Caco-2 (cell line): ENCODE measurements at regions not wholly inside any gene's neighbourhood (a gene's known extent, or its start where the extent isn't known, plus 50 kb on each side); places are given as distances from the start of the nearest gene placed in this dataset.

Experiments used
- BruUV-seq: library from RNA; stranded (reverse); fragments of 400-500 nt; replicated peaks from 2 replicates; lab custom pipeline; 2021; lab: Mats Ljungman, UMichigan
- CTCF ChIA-PET: fragments of 300-600 bp; sonication (Branson Sonifier 250); formaldehyde crosslinking; loops from one replicate; lab custom pipeline; 2022; ENCODE audit warnings: antibody characterized with exemption; lab: Charles Lee
- POLR2A ChIA-PET: fragments of 300-600 bp; sonication (Branson Sonifier 250); formaldehyde crosslinking; loops from one replicate; lab custom pipeline; 2022; ENCODE audit warnings: antibody characterized with exemption; lab: Charles Lee
- DNase-seq, 2 experiments: peaks; one replicate each; pipeline versions ENCODE4 v3.0.0 to v3.0.0-alpha.2; 2020 to 2022
- H3K27me3 ChIP-seq: replicated peaks from 2 replicates; pipeline ENCODE4 v1.6.0; 2011; ENCODE audit warnings: low read length; ENCODE audit not compliant: control insufficient read depth, insufficient read depth
- H3K36me3 ChIP-seq: 2 replicates; pipeline ENCODE4 v1.5.1; 2011; ENCODE audit warnings: low read length; ENCODE audit not compliant: control insufficient read depth, insufficient read depth
- H3K4me1 ChIP-seq: fragments of 250-450 bp; sonication (Bioruptor Pico); 2 replicates; pipeline ENCODE4 v1.5.1; 2020; ENCODE audit warnings: mild to moderate bottlenecking
- H3K4me3 ChIP-seq: 2 replicates; pipeline ENCODE4 v1.5.1; 2011; ENCODE audit warnings: low read depth, mild to moderate bottlenecking, control low read depth, low read length
- H3K9me3 ChIP-seq: fragments of 250-450 bp; sonication (Bioruptor Pico); 2 replicates; pipeline ENCODE4 v1.5.1; 2020; ENCODE audit warnings: mild to moderate bottlenecking, moderate library complexity
- H3K27ac Mint-ChIP-seq: one replicate; pipeline ENCODE4 v1.8.0; 2022; ENCODE audit warnings: mixed read lengths; ENCODE audit not compliant: unreplicated experiment
- H3K27me3 Mint-ChIP-seq: one replicate; pipeline ENCODE4 v1.8.0; 2022; ENCODE audit warnings: mixed read lengths; ENCODE audit not compliant: insufficient read depth, unreplicated experiment
- H3K36me3 Mint-ChIP-seq: one replicate; pipeline ENCODE4 v1.8.0; 2022; ENCODE audit warnings: mild to moderate bottlenecking, mixed read lengths; ENCODE audit not compliant: insufficient read depth, unreplicated experiment
- H3K4me1 Mint-ChIP-seq: one replicate; pipeline ENCODE4 v1.8.0; 2022; ENCODE audit warnings: low read depth, mixed read lengths; ENCODE audit not compliant: unreplicated experiment
- H3K4me3 Mint-ChIP-seq: one replicate; pipeline ENCODE4 v1.8.0; 2022; ENCODE audit warnings: mild to moderate bottlenecking, moderate library complexity, mixed read lengths; ENCODE audit not compliant: unreplicated experiment
- H3K9me3 Mint-ChIP-seq: one replicate; pipeline ENCODE4 v1.8.0; 2022; ENCODE audit warnings: mixed read lengths; ENCODE audit not compliant: unreplicated experiment
- intact Hi-C: fragments of 100-400 bp; cut with micrococcal nuclease; formaldehyde crosslinking; loops from one replicate; pipeline ENCODE4 v1.10.0; 2022; ENCODE audit not compliant: unreplicated experiment
- TF ChIP-seq, protein P1 (sequence below), 2 experiments: fragments of 200-600 bp in 1 of 2; IDR thresholded peaks; 1 replicate in 1 of 2; 2 replicates in 1 of 2; pipeline versions ENCODE4 v1.5.1 to v1.8.0; 2011 to 2022; ENCODE audit warnings: antibody characterized with exemption in 1 of 2, control low read depth in 1 of 2, inconsistent platforms in 1 of 2, low read depth in 1 of 2, low read length in 1 of 2, mild to moderate bottlenecking in 1 of 2, moderate library complexity in 1 of 2; ENCODE audit not compliant: insufficient read depth in 1 of 2, severe bottlenecking in 1 of 2, unreplicated experiment in 1 of 2

DNA sequence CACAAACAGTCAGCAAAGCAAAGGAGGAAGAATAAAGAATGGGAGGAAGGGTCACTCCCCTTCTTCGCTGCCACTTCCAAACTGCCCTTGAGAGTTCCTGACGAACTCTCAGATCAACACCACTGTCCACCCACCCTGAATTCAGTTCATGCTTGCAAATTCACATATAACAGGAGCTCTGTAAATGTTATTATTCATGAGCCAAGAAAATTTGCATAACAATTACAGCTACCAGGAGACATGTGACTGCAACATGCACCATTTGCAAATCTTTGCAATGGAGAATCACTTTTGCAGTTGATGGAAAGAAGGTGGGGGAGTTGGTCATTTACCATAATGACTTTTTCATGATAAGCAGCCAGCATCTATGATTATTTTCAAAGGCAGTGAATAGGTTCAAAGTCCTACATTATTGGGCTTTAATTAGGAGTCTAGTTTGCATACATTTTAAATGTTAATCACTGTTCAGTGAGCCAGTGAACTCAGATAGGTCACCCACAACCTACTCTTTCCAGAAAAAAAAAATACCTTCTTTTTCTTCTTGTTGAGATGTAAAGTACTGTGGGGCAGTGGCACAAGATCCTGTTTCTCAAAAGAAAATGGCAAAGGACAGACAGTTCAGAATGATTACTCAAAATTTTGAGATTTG is 149.7 kb downstream of the CAAP1 start:
- Histone ChIP-seq H3K36me3 (no peaks in the 10 kb centered on the region), H3K4me3 (no peak overlapping the region), H3K27me3 (no peaks in the 10 kb centered on the region), H3K4me1 (no peaks in the 10 kb centered on the region), H3K9me3 (no peaks in the 10 kb centered on the region)
- DNase-seq = no peak
- TF ChIP-seq, protein P1, sequence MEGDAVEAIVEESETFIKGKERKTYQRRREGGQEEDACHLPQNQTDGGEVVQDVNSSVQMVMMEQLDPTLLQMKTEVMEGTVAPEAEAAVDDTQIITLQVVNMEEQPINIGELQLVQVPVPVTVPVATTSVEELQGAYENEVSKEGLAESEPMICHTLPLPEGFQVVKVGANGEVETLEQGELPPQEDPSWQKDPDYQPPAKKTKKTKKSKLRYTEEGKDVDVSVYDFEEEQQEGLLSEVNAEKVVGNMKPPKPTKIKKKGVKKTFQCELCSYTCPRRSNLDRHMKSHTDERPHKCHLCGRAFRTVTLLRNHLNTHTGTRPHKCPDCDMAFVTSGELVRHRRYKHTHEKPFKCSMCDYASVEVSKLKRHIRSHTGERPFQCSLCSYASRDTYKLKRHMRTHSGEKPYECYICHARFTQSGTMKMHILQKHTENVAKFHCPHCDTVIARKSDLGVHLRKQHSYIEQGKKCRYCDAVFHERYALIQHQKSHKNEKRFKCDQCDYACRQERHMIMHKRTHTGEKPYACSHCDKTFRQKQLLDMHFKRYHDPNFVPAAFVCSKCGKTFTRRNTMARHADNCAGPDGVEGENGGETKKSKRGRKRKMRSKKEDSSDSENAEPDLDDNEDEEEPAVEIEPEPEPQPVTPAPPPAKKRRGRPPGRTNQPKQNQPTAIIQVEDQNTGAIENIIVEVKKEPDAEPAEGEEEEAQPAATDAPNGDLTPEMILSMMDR (IDR thresholded peaks at IDR 0.05; ENCODE audit: insufficient read depth in 1 of 2, low read depth in 1 of 2, low read length in 1 of 2, severe bottlenecking in 1 of 2, unreplicated experiment in 1 of 2) = no peak
- Mint-ChIP-seq H3K27ac (no peak overlapping the region), H3K9me3 (no peaks in the 10 kb centered on the region), H3K4me3 (no peak overlapping the region), H3K4me1 (no peaks in the 10 kb centered on the region), H3K27me3 (peaks cover 6% of the 10 kb centered on the region), H3K36me3 (no peaks in the 10 kb centered on the region)
- POLR2A ChIA-PET = no interaction called here
- CTCF ChIA-PET = no interaction called here
- no TSS peak for BruUV-seq
- intact Hi-C loops = no loop called here

DNA sequence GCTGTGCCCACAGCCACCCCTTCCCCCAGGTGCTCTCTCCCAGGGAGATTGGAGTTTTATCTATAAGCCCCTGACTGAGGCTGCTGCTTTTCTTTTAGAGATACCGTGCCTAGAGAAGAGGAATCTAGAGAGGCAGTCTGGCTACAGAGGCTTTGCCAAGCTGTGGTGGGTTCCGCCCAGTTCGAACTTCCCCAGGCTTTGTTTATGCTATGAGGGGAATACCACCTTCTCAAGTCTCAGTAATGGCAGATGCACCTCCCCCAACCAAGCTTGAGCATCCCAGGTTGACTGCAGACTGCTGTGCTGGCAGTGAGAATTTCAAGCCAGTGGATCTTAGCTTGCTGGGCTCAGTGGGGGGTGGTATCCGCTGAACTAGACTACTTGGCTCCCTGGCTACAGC is 157.4 kb downstream of the CAAP1 start:
- Mint-ChIP-seq H3K9me3 (no peaks in the 10 kb centered on the region), H3K27me3 (peaks cover 6% of the 10 kb centered on the region), H3K4me1 (no peaks in the 10 kb centered on the region), H3K27ac (no peak overlapping the region), H3K4me3 (no peak overlapping the region), H3K36me3 (no peaks in the 10 kb centered on the region)
- Histone ChIP-seq H3K27me3 (no peaks in the 10 kb centered on the region), H3K4me3 (no peak overlapping the region), H3K36me3 (no peaks in the 10 kb centered on the region), H3K4me1 (no peaks in the 10 kb centered on the region), H3K9me3 (no peaks in the 10 kb centered on the region)
- BruUV-seq = no TSS peak
- TF ChIP-seq, protein P1 (IDR thresholded peaks at IDR 0.05; ENCODE audit: insufficient read depth in 1 of 2, low read depth in 1 of 2, low read length in 1 of 2, severe bottlenecking in 1 of 2, unreplicated experiment in 1 of 2) = no peak
- intact Hi-C loops = no loop called here
- DNase-seq = no peak
- ChIA-PET POLR2A (no interaction called here), CTCF (no interaction called here)

DNA sequence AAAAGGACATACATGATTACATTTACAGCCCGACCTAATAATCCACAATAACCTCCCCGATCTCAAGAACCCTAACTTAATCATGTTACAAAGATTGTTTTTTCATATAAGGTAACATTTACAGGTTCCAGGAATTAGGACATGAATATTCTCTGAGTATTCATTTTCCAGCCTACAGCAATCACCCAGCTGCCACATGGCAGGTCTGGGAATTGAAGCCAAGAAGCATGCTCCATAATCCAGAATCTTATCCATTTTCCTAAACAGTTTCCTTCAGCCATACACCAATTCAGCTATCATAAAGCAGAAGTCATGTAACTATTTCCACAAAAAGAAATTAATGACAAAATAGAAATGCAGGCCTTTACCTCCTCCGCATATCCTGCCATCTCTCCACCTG is 163.4 kb downstream of the CAAP1 start:
- CTCF ChIA-PET = no interaction called here
- Mint-ChIP-seq H3K4me3 (no peak overlapping the region), H3K36me3 (no peaks in the 10 kb centered on the region), H3K9me3 (no peaks in the 10 kb centered on the region), H3K27ac (no peak overlapping the region), H3K27me3 (no peaks in the 10 kb centered on the region), H3K4me1 (no peaks in the 10 kb centered on the region)
- BruUV-seq = no TSS peak
- Histone ChIP-seq H3K27me3 (no peaks in the 10 kb centered on the region), H3K9me3 (no peaks in the 10 kb centered on the region), H3K4me3 (no peak overlapping the region), H3K4me1 (no peaks in the 10 kb centered on the region), H3K36me3 (no peaks in the 10 kb centered on the region)
- no peak for DNase-seq
- POLR2A ChIA-PET = no interaction called here
- intact Hi-C loops = no loop called here
- TF ChIP-seq, protein P1 (IDR thresholded peaks at IDR 0.05; ENCODE audit: insufficient read depth in 1 of 2, low read depth in 1 of 2, low read length in 1 of 2, severe bottlenecking in 1 of 2, unreplicated experiment in 1 of 2) = no peak
